CD4-positive, alpha-beta T cell treated with Interleukin-21 for 1 hour (primary cell): ENCODE measurements at regions not wholly inside any gene's neighbourhood (a gene's known extent, or its start where the extent isn't known, plus 50 kb on each side); places are given as distances from the start of the nearest gene placed in this dataset.

Source experiments
- DNase-seq: peaks from one replicate; pipeline ENCODE4 v3.0.0-alpha.2; 2020

GRCh38 chr3:55413236-55413635 is 73.9 kb downstream of the WNT5A start:
- DNase-seq: no peak

- DNase-seq: no peak
Measured at GRCh38 chr3:55412545-55412944, 74.6 kb downstream of the WNT5A start.

- no peak for DNase-seq
Measured at GRCh38 chr3:55409806-55410205, 77.3 kb downstream of the WNT5A start.

GRCh38 chr3:55408193-55408826 is 78.8 kb downstream of the WNT5A start:
- DNase-seq: no peak

- no peak for DNase-seq
Measured at GRCh38 chr3:55407426-55407820, 79.7 kb downstream of the WNT5A start.

GRCh38 chr3:55406696-55407425 is 80.2 kb downstream of the WNT5A start:
- DNase-seq: no peak

GRCh38 chr3:55405436-55405835 is 81.7 kb downstream of the WNT5A start:
- DNase-seq: no peak

- DNase-seq: no peak
Measured at GRCh38 chr3:55402886-55403609, 84.1 kb downstream of the WNT5A start.

GRCh38 chr3:55380561-55380960 is 106.5 kb downstream of the WNT5A start:
- DNase-seq: no peak

GRCh38 chr3:55376753-55377347 is 110.3 kb downstream of the WNT5A start:
- no peak for DNase-seq

- no peak for DNase-seq
Measured at GRCh38 chr3:55373423-55373822, 113.7 kb downstream of the WNT5A start.

GRCh38 chr3:55370272-55370671 is 116.8 kb downstream of the WNT5A start:
- no peak for DNase-seq

- DNase-seq: no peak
Measured at GRCh38 chr3:55369141-55369847, 117.8 kb downstream of the WNT5A start.

- DNase-seq: no peak
Measured at GRCh38 chr3:55368366-55368765, 118.7 kb downstream of the WNT5A start.

- DNase-seq: no peak
Measured at GRCh38 chr3:55367384-55367783, 119.7 kb downstream of the WNT5A start.

GRCh38 chr3:55364421-55364820 is 122.7 kb downstream of the WNT5A start:
- no peak for DNase-seq

GRCh38 chr3:55362210-55362960 is 124.7 kb downstream of the WNT5A start:
- no peak for DNase-seq

GRCh38 chr3:55357796-55358195 is 129.3 kb downstream of the WNT5A start:
- no peak for DNase-seq

GRCh38 chr3:55352668-55353067 is 134.4 kb downstream of the WNT5A start:
- no peak for DNase-seq

GRCh38 chr3:55349851-55350250 is 137.3 kb downstream of the WNT5A start:
- no peak for DNase-seq

GRCh38 chr3:55343486-55344357 is 143.4 kb downstream of the WNT5A start:
- no peak for DNase-seq
